ENCODE measurements at regions not wholly inside any gene's neighbourhood (a gene's known extent, or its start where the extent isn't known, plus 50 kb on each side); places are given as distances from the start of the nearest gene placed in this dataset.

DNA sequence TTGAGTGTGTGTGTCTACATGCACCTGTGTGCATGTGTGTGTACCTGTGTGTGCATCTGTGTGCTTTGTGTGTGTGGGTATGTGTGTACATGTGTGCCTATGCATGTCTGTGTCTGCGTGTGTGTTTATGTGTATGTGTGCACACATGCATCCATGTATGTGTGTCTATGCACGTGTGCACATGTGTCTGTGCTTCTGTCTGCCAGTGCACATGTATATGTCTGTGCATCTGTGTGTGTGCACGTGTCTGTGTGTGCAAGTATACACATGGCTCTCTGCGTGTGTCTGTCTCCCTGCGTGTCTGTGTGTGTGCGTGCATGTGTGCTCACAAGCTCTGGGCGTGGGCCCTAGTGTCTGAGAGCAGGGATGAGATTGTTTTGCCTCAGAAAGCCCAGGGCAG is 85.3 kb upstream of the SEC14L1 start:
- Mint-ChIP-seq H3K9me3 (no peaks in the 10 kb centered on the region), H3K36me3 (no peaks in the 10 kb centered on the region), H3K27ac (no peak overlapping the region), H3K4me3 (peak overlapping the region; percentile 22), H3K4me1 (peaks cover 11% of the 10 kb centered on the region), H3K27me3 (ENCODE audit: insufficient read depth, low read depth) (peaks cover 17% of the 10 kb centered on the region)
- H3K4me1 ChIP-seq, result no peaks in the 10 kb centered on the region
- H3K9me3 ChIP-seq (ENCODE audit: low read depth), result no peaks in the 10 kb centered on the region
- H3K36me3 ChIP-seq, result no peaks in the 10 kb centered on the region
- no peaks in the 10 kb centered on the region for H3F3A ChIP-seq (ENCODE audit: low read depth)
- H3K4me3 ChIP-seq, result no peak overlapping the region
- H2AFZ ChIP-seq (replicated peaks), result no peak overlapping the region
- no peak for DNase-seq (ENCODE audit: low spot score)
- H3K27me3 ChIP-seq, result no peaks in the 10 kb centered on the region
- H3K79me2 ChIP-seq (ENCODE audit: low read depth), result no peaks in the 10 kb centered on the region
- no peak overlapping the region for H3K9ac ChIP-seq
- H4K20me1 ChIP-seq (ENCODE audit: low read depth), result no peaks in the 10 kb centered on the region
- no peak overlapping the region for H3K27ac ChIP-seq
- no peak overlapping the region for H3K4me2 ChIP-seq
- TF ChIP-seq EZH2 (IDR thresholded peaks at IDR 0.05), result no peak
- TF ChIP-seq, protein P1, sequence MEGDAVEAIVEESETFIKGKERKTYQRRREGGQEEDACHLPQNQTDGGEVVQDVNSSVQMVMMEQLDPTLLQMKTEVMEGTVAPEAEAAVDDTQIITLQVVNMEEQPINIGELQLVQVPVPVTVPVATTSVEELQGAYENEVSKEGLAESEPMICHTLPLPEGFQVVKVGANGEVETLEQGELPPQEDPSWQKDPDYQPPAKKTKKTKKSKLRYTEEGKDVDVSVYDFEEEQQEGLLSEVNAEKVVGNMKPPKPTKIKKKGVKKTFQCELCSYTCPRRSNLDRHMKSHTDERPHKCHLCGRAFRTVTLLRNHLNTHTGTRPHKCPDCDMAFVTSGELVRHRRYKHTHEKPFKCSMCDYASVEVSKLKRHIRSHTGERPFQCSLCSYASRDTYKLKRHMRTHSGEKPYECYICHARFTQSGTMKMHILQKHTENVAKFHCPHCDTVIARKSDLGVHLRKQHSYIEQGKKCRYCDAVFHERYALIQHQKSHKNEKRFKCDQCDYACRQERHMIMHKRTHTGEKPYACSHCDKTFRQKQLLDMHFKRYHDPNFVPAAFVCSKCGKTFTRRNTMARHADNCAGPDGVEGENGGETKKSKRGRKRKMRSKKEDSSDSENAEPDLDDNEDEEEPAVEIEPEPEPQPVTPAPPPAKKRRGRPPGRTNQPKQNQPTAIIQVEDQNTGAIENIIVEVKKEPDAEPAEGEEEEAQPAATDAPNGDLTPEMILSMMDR (IDR thresholded peaks at IDR 0.05), result no peak
- no peak for TF ChIP-seq EZH2phosphoT487 (IDR thresholded peaks at IDR 0.05)

DNA sequence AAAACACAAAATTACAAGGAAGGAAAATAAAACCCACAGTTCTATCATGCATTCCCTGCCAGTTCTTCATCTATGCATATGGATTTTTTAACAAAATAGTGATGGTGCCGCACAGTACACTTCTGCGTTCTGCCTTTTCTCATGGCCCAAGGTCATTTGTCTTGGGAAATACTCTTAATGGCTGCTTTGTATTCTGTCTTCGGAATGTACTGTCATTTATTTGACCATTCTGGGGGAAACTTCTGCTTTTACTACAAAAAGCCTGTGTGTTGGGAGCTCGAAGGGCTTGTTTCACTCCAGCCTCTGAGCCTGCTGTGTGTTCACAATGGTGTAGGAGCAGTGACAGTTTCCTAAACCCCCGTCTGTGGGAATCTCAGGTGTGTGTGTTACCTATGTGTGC is 82.8 kb upstream of the SEC14L1 start:
- Mint-ChIP-seq H3K27ac (no peak overlapping the region), H3K27me3 (ENCODE audit: insufficient read depth, low read depth) (peaks cover 7% of the 10 kb centered on the region), H3K4me3 (no peak overlapping the region), H3K36me3 (no peaks in the 10 kb centered on the region), H3K9me3 (no peaks in the 10 kb centered on the region), H3K4me1 (peaks cover 14% of the 10 kb centered on the region)
- H3K9me3 ChIP-seq (ENCODE audit: low read depth), result no peaks in the 10 kb centered on the region
- H2AFZ ChIP-seq (replicated peaks), result no peak overlapping the region
- no peaks in the 10 kb centered on the region for H4K20me1 ChIP-seq (ENCODE audit: low read depth)
- no peak overlapping the region for H3K27ac ChIP-seq
- no peaks in the 10 kb centered on the region for H3F3A ChIP-seq (ENCODE audit: low read depth)
- no peak for DNase-seq (ENCODE audit: low spot score)
- H3K27me3 ChIP-seq, result no peaks in the 10 kb centered on the region
- no peak overlapping the region for H3K4me2 ChIP-seq
- no peak for TF ChIP-seq EZH2phosphoT487 (IDR thresholded peaks at IDR 0.05)
- H3K36me3 ChIP-seq, result no peaks in the 10 kb centered on the region
- no peaks in the 10 kb centered on the region for H3K79me2 ChIP-seq (ENCODE audit: low read depth)
- H3K4me1 ChIP-seq, result no peaks in the 10 kb centered on the region
- no peak overlapping the region for H3K4me3 ChIP-seq
- no peak overlapping the region for H3K9ac ChIP-seq

DNA sequence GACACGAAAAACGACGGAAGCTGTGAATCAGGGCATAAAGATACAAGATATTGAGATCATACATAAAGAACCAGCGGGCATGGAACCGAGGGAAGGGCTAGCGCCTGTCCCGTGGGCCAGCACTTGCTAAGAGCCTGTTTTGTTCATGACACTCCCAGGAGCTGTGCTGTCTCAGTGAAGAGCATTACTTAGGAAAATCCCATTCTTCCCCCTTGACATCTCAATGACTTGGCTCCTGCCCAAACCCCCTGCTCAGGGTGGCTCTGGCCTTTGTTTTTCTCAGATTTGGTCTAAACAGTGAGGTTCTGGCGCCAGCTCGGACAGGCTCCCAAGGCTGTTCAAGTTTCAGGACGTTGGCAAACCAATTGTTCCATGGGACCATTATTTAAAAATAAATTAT is 79.1 kb upstream of the SEC14L1 start:
- TF ChIP-seq EZH2phosphoT487 (IDR thresholded peaks at IDR 0.05), result no peak
- TF ChIP-seq EZH2 (IDR thresholded peaks at IDR 0.05), result no peak
- TF ChIP-seq, protein P1 (IDR thresholded peaks at IDR 0.05), result no peak

DNA sequence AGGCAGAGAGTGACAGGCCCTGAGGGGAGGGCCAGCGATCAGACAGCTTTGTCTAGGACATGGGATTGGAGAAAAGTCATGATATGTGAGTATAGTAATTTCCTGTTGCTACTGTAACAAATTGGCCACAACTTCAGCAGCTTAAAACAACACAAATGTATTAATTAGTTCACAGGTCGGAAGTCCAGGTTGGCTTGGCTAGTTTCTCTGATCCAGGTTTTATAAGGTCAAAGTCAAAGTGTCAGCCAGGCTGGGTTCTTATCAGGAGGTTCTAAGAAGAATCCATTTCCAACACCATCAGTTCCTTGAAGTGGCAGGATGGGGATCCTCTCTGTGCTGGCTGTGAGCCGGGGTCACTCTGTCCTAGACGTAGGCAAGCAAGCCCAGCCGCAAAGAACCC is 76.2 kb upstream of the SEC14L1 start:
- Histone ChIP-seq H3K9me3 (ENCODE audit: low read depth) (no peaks in the 10 kb centered on the region), H3K79me2 (ENCODE audit: low read depth) (no peaks in the 10 kb centered on the region), H4K20me1 (ENCODE audit: low read depth) (no peaks in the 10 kb centered on the region), H3K27ac (no peak overlapping the region), H2AFZ (replicated peaks) (no peak overlapping the region), H3K4me2 (no peak overlapping the region), H3K4me1 (no peaks in the 10 kb centered on the region), H3K4me3 (no peak overlapping the region), H3K27me3 (no peaks in the 10 kb centered on the region), H3K36me3 (no peaks in the 10 kb centered on the region), H3K9ac (no peak overlapping the region), H3F3A (ENCODE audit: low read depth) (no peaks in the 10 kb centered on the region)
- Mint-ChIP-seq H3K4me3 (no peak overlapping the region), H3K9me3 (no peaks in the 10 kb centered on the region), H3K4me1 (peaks cover 8% of the 10 kb centered on the region), H3K27ac (no peak overlapping the region), H3K36me3 (no peaks in the 10 kb centered on the region), H3K27me3 (ENCODE audit: insufficient read depth, low read depth) (peaks cover 7% of the 10 kb centered on the region)
- TF ChIP-seq, protein P1 (IDR thresholded peaks at IDR 0.05), result no peak
- TF ChIP-seq EZH2 (IDR thresholded peaks at IDR 0.05) (no peak), EZH2phosphoT487 (IDR thresholded peaks at IDR 0.05) (no peak)
- DNase-seq (ENCODE audit: low spot score), result no peak

More for the DNA sequence above, 79.1 kb upstream of the SEC14L1 start:
- Histone ChIP-seq H4K20me1 (ENCODE audit: low read depth) (no peaks in the 10 kb centered on the region), H3K36me3 (no peaks in the 10 kb centered on the region), H3K27ac (no peak overlapping the region), H3K27me3 (no peaks in the 10 kb centered on the region), H2AFZ (replicated peaks) (no peak overlapping the region), H3F3A (ENCODE audit: low read depth) (no peaks in the 10 kb centered on the region), H3K9me3 (ENCODE audit: low read depth) (no peaks in the 10 kb centered on the region), H3K4me1 (no peaks in the 10 kb centered on the region), H3K9ac (no peak overlapping the region), H3K79me2 (ENCODE audit: low read depth) (no peaks in the 10 kb centered on the region), H3K4me2 (no peak overlapping the region), H3K4me3 (no peak overlapping the region)
- no peak overlapping the region for H3K27ac Mint-ChIP-seq
- H3K4me3 Mint-ChIP-seq, result no peak overlapping the region
- H3K36me3 Mint-ChIP-seq, result no peaks in the 10 kb centered on the region
- DNase-seq (ENCODE audit: low spot score), result no peak
- peaks cover 2% of the 10 kb centered on the region for H3K27me3 Mint-ChIP-seq (ENCODE audit: insufficient read depth, low read depth)
- H3K9me3 Mint-ChIP-seq, result no peaks in the 10 kb centered on the region
- peaks cover 5% of the 10 kb centered on the region for H3K4me1 Mint-ChIP-seq

Data from neural progenitor cell (in vitro differentiated cells).